GM19239 (cell line): ENCODE measurements at regions not wholly inside any gene's neighbourhood (a gene's known extent, or its start where the extent isn't known, plus 50 kb on each side); places are given as distances from the start of the nearest gene placed in this dataset.
A peak's percentile ranks its signal among the peaks of the same experiment; 100 is the strongest.

Experiments used
- DNase-seq: peaks from one replicate; pipeline ENCODE4 v3.0.0; 2011; ENCODE audit warnings: low spot score; ENCODE audit not compliant: insufficient read length
- FAIRE-seq: peaks from 2 replicates; lab custom pipeline; 2011; peaks lifted over from hg19 to GRCh38; lab: Jason Lieb, UNC

DNA sequence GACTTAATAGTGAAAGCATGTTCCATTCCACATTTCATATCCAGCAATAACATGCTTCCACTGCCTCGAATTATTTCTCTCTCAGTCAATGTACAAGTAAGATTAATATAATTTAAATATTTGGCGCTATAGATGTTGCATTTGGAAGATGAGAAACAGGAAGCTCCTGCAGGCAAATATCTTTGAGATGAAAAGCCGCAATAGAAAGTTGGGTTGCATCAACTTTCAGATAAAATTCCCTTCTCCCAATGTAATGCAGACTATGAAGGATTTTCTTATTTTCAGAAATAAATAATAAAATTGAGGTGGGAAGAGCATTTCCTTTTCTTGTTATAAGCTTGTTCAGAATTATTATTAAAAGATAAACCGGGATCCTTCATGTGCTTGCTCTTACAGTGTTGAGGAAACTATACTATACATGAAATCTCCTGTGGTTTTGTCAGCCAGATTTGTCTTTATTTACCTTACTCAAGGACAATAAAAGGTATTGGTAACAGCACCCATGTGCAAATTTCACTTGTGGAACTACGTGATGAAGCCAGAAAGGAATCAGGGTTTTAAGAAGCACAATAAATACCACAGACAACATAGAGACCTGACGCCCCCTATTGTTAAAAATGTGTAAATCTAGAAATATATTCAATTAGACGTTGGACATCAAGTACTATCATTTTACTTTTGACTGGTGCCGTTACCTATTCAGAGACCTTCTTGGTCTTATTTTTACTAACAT lies 307.0 kb downstream of the ARPP21 start:
- DNase-seq: no peak
- no peak for FAIRE-seq

GRCh38 chr3:35946854-35947515 lies 307.7 kb downstream of the ARPP21 start:
- DNase-seq: no peak
- no peak for FAIRE-seq

DNA sequence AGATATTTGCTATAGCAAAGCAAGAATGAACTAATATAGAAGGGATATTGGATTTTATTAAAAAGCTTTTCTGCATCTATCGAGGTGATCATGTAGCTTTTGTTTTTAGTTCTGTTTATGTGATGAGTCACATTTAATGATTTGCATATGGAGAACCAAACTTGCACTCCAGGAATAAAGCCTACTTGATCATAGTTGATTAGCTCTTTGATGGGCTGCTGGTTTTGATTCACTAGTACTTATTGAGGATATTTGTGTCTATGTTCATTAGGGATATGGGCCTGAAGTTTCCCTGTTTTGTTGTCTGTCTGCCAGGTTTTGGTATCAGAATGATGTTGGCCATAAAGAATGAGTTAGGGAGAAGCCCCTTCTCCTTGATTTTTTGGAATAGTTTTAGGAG lies 310.7 kb downstream of the ARPP21 start:
- DNase-seq (no peak), FAIRE-seq (no peak)

GRCh38 chr3:35954413-35954812 lies 315.1 kb downstream of the ARPP21 start:
- FAIRE-seq (no peak), DNase-seq (no peak)

DNA sequence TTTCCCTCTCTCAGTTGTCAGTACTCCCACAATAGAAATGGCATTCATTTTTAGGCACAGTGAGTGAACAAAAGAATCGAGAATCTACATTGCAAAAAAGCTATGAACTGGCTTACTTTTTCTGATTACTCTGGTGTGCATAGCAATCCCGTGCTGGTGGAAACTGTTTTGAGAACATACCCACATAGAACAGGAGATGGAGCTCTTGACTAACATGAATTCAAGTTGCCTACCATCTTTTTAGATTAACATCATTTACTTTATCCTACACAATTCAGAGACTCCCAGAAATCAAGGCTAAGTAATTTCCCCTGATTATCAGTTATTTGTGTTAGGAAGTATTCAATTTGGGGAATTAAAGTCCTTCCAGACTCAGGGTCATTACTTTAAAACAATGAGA lies 326.6 kb downstream of the ARPP21 start:
- DNase-seq (peak; percentile 1), FAIRE-seq (no peak)

- DNase-seq: no peak
- no peak for FAIRE-seq
Observed at GRCh38 chr3:35966629-35967464, 327.5 kb downstream of the ARPP21 start.

DNA sequence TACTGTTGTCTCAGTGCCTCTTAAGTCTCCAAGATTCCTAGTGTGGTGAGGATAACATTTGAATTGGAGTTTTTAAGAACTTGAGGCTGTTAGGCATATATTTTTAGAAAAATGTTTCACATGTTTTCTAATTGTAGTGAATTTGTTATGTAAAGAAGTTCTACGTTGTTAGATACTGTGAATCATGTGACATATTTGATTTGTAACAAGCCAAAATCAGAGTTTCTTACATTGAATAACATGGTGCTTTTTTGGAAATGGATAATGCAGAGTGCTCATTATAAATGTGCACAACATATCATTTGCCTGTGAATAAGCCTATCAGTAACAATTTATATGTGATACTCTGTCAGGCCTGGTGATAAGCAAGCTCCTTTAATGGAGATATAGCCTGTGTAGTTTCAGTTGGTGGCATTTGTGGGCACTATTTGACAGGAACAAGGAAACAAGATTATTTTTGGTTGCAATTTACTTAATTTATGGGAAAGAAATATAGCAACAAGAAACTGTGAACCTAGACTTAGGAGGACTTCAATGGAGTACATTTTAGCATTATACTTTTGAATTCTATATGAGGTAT lies 328.8 kb downstream of the ARPP21 start:
- no peak for FAIRE-seq
- no peak for DNase-seq

DNA sequence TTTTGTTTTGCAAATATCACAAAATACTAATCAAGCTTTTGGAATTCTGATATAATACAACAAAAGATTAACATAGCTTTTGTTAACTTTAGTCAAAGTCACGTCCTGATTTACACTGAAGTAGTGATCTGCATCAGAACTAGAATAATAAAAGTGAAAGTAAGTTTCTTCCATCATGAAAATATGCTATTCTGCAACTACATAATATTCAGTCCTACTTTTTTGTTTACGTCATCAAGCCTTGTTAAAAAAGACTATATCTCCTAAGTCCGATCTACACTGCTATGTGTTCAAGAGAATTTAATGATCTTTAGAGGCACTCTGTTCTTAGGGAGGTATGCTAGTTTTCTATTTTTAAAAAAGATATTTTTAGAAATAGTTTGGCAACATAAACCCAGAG lies 330.1 kb downstream of the ARPP21 start:
- no peak for FAIRE-seq
- no peak for DNase-seq

DNA sequence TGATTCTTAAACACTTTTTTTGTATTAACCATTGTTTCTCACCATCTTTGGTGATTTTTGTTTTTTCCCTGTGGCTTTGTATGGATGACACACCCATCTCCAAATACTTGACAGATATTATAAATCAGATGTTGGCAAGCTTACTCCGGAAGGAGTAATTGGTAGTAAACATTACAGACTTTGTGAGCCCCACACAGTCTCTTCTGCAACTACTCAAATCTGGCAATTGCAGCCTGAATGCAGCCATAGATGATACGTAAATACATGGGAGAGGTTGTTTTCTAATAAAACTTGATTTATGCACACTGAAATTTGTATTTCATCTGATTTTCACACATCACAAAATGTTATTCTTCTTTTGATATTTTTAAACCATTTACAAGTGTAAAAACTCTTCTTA lies 331.5 kb downstream of the ARPP21 start:
- DNase-seq (no peak), FAIRE-seq (no peak)

- no peak for DNase-seq
- FAIRE-seq: no peak
Observed at GRCh38 chr3:35971686-35972085, 332.4 kb downstream of the ARPP21 start.

DNA sequence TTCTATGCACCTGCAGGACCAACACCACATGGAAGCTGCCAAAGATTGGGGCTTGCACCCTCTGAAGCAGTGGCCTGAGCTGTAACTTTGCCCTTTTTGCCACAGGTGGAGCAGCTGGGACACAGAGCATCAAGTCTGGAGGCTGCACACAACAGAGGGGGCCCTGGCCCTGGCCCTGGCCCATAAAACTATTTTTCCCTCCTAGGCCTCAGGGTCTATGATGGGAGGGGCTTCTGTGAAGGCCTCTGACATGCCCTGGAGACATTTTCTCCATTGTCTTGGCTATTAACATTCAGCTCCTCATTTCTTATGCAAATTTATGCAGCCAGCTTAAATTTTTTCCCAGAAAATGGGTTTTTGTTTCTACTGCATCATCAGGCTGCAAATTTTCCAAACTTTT lies 335.5 kb downstream of the ARPP21 start:
- DNase-seq (no peak), FAIRE-seq (no peak)

- DNase-seq (no peak), FAIRE-seq (no peak)
Observed at GRCh38 chr3:35986161-35986560, 346.8 kb downstream of the ARPP21 start.

DNA sequence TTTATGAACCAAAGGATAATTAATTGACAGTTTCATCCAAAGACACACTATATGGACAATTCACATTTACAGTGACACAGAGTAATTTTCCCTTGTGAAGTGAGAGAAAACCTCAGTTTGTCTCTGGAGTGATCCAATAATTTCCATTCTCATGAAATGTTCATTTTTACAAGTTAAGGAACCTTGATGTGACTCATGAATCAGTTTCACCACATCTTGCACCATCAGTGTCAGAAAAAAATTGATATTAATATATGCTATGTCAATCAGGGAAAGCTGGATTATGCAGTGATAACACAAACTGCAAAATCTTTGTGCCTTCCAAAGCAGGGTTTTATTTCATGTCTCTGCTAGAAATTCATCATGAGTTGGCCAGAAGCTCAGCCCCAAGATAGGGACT lies 348.1 kb downstream of the ARPP21 start:
- no peak for DNase-seq
- no peak for FAIRE-seq

GRCh38 chr3:35992041-35992440 lies 352.7 kb downstream of the ARPP21 start:
- DNase-seq (no peak), FAIRE-seq (no peak)

GRCh38 chr3:36011791-36012190 lies 368.5 kb upstream of the STAC start:
- DNase-seq (no peak), FAIRE-seq (no peak)

DNA sequence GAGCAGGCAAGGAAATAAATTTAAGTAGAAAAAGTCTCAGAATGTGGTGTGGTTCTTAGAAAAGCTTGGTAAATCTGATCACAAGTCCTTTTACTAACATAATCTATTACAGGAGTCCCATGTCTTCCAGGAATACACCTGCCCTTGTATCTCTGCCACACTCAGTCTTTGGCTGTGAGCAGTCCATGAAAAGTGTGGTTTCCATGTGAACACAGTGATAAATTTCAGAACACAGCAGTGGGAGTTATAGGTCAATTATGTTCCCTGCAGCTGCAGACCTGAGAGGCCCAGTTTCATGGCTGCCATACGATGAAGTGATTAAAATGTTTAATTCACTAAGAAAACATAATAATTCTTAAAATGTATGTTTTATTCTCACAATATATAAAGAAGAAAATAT lies 366.9 kb upstream of the STAC start:
- FAIRE-seq: no peak

DNA sequence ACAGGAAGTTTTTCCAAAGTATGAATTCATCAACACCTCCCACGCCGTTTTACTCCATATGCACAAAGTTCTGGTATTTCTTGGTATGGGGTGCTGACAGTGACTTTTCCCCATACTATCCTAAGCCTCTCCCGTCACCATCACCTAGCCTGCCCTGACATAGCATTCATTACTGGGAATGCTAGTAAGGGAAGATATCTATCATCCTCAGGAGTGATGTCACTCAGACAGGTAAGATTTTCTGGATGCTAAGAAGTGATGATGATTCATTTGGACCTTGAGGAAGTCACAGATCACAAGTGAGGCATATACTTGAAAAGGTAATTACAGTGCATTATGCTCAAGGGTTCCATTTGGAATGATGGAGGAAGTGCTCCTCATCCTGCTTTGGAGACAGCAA lies 355.1 kb upstream of the STAC start:
- no peak for DNase-seq
- no peak for FAIRE-seq

More for the DNA sequence above, 366.9 kb upstream of the STAC start:
- DNase-seq: no peak

DNA sequence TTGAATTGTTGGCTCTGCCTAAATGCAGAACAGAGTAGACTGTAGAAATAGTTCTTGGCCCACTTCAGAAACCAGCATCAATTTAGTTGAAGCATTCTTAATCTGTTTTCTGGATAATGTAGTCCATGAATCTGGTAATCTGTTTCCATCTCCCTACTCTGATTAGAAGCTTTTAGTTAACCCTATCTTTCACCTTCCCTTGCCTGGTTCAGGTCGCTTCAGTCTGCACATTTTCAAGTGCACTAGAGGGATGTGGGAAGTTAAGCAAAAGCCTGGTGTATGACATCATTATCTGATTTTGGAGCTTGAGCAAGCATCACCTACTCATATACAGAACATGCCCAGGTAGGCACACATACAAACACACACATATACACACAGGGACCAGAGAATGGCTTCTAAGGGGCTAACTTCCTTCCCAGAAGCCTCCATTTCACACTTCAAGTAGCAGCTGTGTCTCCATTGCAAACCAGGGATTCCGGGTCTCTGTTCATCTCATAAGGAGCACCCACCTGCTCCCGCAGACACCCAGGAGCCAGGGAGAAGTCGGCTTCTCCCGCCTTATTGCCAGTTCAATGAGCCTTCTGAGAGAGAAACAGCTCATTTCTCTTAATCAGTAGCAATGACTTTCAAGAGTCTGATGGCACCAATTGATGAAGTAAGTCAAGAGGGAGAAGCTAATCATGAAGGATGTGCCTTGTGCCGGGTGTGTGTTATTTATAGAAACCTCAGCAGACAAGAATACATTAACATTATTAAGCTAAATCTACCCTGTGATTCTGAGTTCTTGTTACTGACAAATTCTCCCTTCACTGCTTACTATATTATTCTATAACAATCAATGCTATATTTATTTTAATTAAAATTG lies 347.9 kb upstream of the STAC start:
- FAIRE-seq (no peak), DNase-seq (no peak)

GRCh38 chr3:36058404-36059030 lies 321.8 kb upstream of the STAC start:
- FAIRE-seq (no peak), DNase-seq (no peak)
